H1 (cell line): ENCODE measurements at regions not wholly inside any gene's neighbourhood (a gene's known extent, or its start where the extent isn't known, plus 50 kb on each side); places are given as distances from the start of the nearest gene placed in this dataset.

Source experiments
- CTCF ChIA-PET: fragments of 300-600 bp; sonication (Branson Sonifier 250); formaldehyde crosslinking; loops from one replicate; lab custom pipeline; 2021; ENCODE audit not compliant: partially characterized antibody; lab: Charles Lee
- POLR2A ChIA-PET: fragments of 300-600 bp; sonication (Branson Sonifier 250); formaldehyde crosslinking; loops from one replicate; lab custom pipeline; 2021; ENCODE audit warnings: inconsistent platforms; ENCODE audit not compliant: partially characterized antibody; lab: Charles Lee
- DNase-seq, 2 experiments: peaks; one replicate each; pipeline versions ENCODE4 v3.0.0 to v3.0.0-alpha.2; 2010 to 2022; ENCODE audit warnings: low spot score in 2 of 2, low read depth in 1 of 2, mixed read lengths in 1 of 2
- FAIRE-seq: peaks from 2 replicates; lab custom pipeline; 2011; peaks lifted over from hg19 to GRCh38; lab: Jason Lieb, UNC
- H2AFZ ChIP-seq: 2 replicates; pipeline ENCODE4 v1.8.1; 2012; ENCODE audit warnings: low read length, inconsistent platforms
- H2AK5ac ChIP-seq: 2 replicates; pipeline ENCODE4 v1.6.1; 2013; ENCODE audit warnings: low read depth, low read length
- H2BK120ac ChIP-seq: replicated peaks from 2 replicates; pipeline ENCODE3; 2013; ENCODE audit warnings: low read depth, low read length, inconsistent platforms
- H2BK12ac ChIP-seq: 2 replicates; pipeline ENCODE4 v1.6.1; 2013; ENCODE audit warnings: low read depth, low read length
- H2BK15ac ChIP-seq: 2 replicates; pipeline ENCODE4 v1.6.1; 2013; ENCODE audit warnings: low read length
- H2BK20ac ChIP-seq: 2 replicates; pipeline ENCODE4 v1.6.1; 2013; ENCODE audit warnings: low read length
- H2BK5ac ChIP-seq: 2 replicates; pipeline ENCODE4 v1.6.1; 2013; ENCODE audit warnings: low read depth, low read length
- H3K14ac ChIP-seq: 2 replicates; pipeline ENCODE4 v1.6.1; 2013; ENCODE audit warnings: inconsistent platforms; ENCODE audit not compliant: insufficient read length
- H3K18ac ChIP-seq: 2 replicates; pipeline ENCODE4 v1.6.1; 2013; ENCODE audit warnings: low read length; ENCODE audit errors: extremely low read depth
- H3K23ac ChIP-seq: 2 replicates; pipeline ENCODE4 v1.6.1; 2013; ENCODE audit warnings: inconsistent platforms; ENCODE audit not compliant: insufficient read length
- H3K23me2 ChIP-seq: 2 replicates; pipeline ENCODE4 v1.6.1; 2013; ENCODE audit warnings: low read depth, low read length
- H3K27ac ChIP-seq: 2 replicates; pipeline ENCODE4 v1.6.1; 2011; ENCODE audit warnings: low read depth, low read length, inconsistent platforms
- H3K27me3 ChIP-seq, 4 experiments: replicated peaks in 1 of 4; 1 replicate in 1 of 4; 2 replicates in 3 of 4; pipeline versions ENCODE4 v1.6.1 to v1.8.1; 2011 to 2013; ENCODE audit warnings: low read length in 3 of 4, mild to moderate bottlenecking in 3 of 4, inconsistent platforms in 2 of 4, mixed read lengths in 2 of 4, moderate library complexity in 1 of 4; ENCODE audit not compliant: control insufficient read depth in 3 of 4, insufficient read depth in 3 of 4; ENCODE audit errors: extremely low read depth in 1 of 4
- H3K36me3 ChIP-seq, 4 experiments: 2 replicates each; pipeline versions ENCODE4 v1.6.1 to v1.8.1; 2011 to 2013; ENCODE audit warnings: mild to moderate bottlenecking in 4 of 4, low read length in 3 of 4, moderate library complexity in 2 of 4, control low read depth in 1 of 4, inconsistent platforms in 1 of 4; ENCODE audit not compliant: insufficient read depth in 4 of 4, control insufficient read depth in 2 of 4
- H3K4ac ChIP-seq: replicated peaks from 2 replicates; pipeline ENCODE3; 2013; ENCODE audit warnings: low read length, low read depth, mixed read lengths, inconsistent platforms; ENCODE audit not compliant: insufficient read length
- H3K4me1 ChIP-seq, 4 experiments: replicated peaks in 1 of 4; 1 replicate in 1 of 4; 2 replicates in 3 of 4; pipeline versions ENCODE4 v1.6.1 to v1.8.1; 2011 to 2013; ENCODE audit warnings: low read length in 3 of 4, inconsistent platforms in 2 of 4, mixed read lengths in 1 of 4; ENCODE audit not compliant: insufficient read depth in 4 of 4, control insufficient read depth in 3 of 4
- H3K4me2 ChIP-seq, 2 experiments: 2 replicates each; pipeline versions ENCODE4 v1.6.1 to v1.8.1; 2011 to 2013; ENCODE audit warnings: low read depth in 2 of 2, low read length in 2 of 2, control low read depth in 1 of 2, inconsistent platforms in 1 of 2, mild to moderate bottlenecking in 1 of 2; ENCODE audit not compliant: insufficient read depth in 1 of 2
- H3K4me3 ChIP-seq, 4 experiments: fragments of 200-600, 300-600 bp in 1 of 4; sonication (generic), shearing (Covaris generic), sonication (Bioruptor Twin) in 1 of 4; 2 replicates each; pipeline versions ENCODE4 v1.5.1 to v1.8.1; 2011 to 2016; ENCODE audit warnings: low read length in 4 of 4, low read depth in 3 of 4, control low read depth in 2 of 4, inconsistent platforms in 2 of 4, mild to moderate bottlenecking in 2 of 4, mixed read lengths in 1 of 4, moderate library complexity in 1 of 4; ENCODE audit not compliant: insufficient read depth in 2 of 4; ENCODE audit errors: extremely low read depth in 1 of 4
- H3K56ac ChIP-seq: replicated peaks from 2 replicates; pipeline ENCODE3; 2013; ENCODE audit warnings: low read depth, mild to moderate bottlenecking, mixed read lengths, low read length, inconsistent platforms; ENCODE audit not compliant: insufficient read length
- H3K79me1 ChIP-seq: 2 replicates; pipeline ENCODE4 v1.6.1; 2013; ENCODE audit warnings: low read depth, low read length, control low read depth
- H3K79me2 ChIP-seq, 2 experiments: 2 replicates each; pipeline versions ENCODE4 v1.6.1 to v1.8.1; 2012 to 2013; ENCODE audit warnings: low read length in 2 of 2, mild to moderate bottlenecking in 2 of 2, inconsistent platforms in 1 of 2; ENCODE audit not compliant: insufficient read depth in 2 of 2, control insufficient read depth in 1 of 2
- H3K9ac ChIP-seq, 4 experiments: replicated peaks in 1 of 4; 1 replicate in 1 of 4; 2 replicates in 3 of 4; pipeline versions ENCODE4 v1.6.1 to v1.8.1; 2011 to 2013; ENCODE audit warnings: low read depth in 3 of 4, low read length in 3 of 4, control low read depth in 2 of 4, mild to moderate bottlenecking in 2 of 4, moderate library complexity in 2 of 4, inconsistent platforms in 1 of 4; ENCODE audit errors: extremely low read depth in 1 of 4
- H3K9me3 ChIP-seq, 2 experiments: 2 replicates each; pipeline versions ENCODE4 v1.6.1 to v1.8.1; 2012 to 2013; ENCODE audit warnings: mild to moderate bottlenecking in 2 of 2, moderate library complexity in 2 of 2, control low read depth in 1 of 2, inconsistent platforms in 1 of 2, low read depth in 1 of 2, low read length in 1 of 2, mixed read lengths in 1 of 2; ENCODE audit not compliant: insufficient read depth in 2 of 2
- H4K20me1 ChIP-seq, 2 experiments: replicated peaks in 1 of 2; 2 replicates each; pipeline versions ENCODE3 to v1.8.1; 2011 to 2013; ENCODE audit warnings: inconsistent platforms in 2 of 2, low read length in 2 of 2, mild to moderate bottlenecking in 1 of 2; ENCODE audit not compliant: insufficient read depth in 2 of 2, control insufficient read depth in 1 of 2
- H4K5ac ChIP-seq: 2 replicates; pipeline ENCODE4 v1.6.1; 2013; ENCODE audit warnings: low read length, low read depth, mixed read lengths, inconsistent platforms; ENCODE audit not compliant: insufficient read length
- H4K8ac ChIP-seq: 2 replicates; pipeline ENCODE4 v1.8.0; 2013; ENCODE audit warnings: mild to moderate bottlenecking, moderate library complexity, low read length, inconsistent platforms; ENCODE audit not compliant: insufficient read depth; ENCODE audit errors: extremely low read depth
- H4K91ac ChIP-seq: replicated peaks from 2 replicates; pipeline ENCODE3; 2013; ENCODE audit warnings: low read length, mixed read lengths, inconsistent platforms; ENCODE audit not compliant: insufficient read length
- EP300 ChIP-seq, 2 experiments: IDR thresholded peaks; 1 replicate in 1 of 2; 2 replicates in 1 of 2; pipeline ENCODE4 v1.6.1; 2011 to 2012; ENCODE audit warnings: low read depth in 2 of 2, low read length in 2 of 2, mild to moderate bottlenecking in 2 of 2, borderline replicate concordance in 1 of 2, inconsistent platforms in 1 of 2, moderate library complexity in 1 of 2
- NANOG ChIP-seq: IDR thresholded peaks from 2 replicates; pipeline ENCODE4 v1.6.1; 2011; ENCODE audit warnings: low read length, low read depth, mild to moderate bottlenecking, inconsistent platforms; ENCODE audit not compliant: insufficient read depth, poor library complexity, severe bottlenecking
- WGBS, 2 experiments: shearing (Covaris generic) in 1 of 2; methylation state at CpG; one replicate each; pipeline versions ENCODE4 v1.1.6 to v1.1.7; 2013 to 2015; ENCODE audit warnings: low lambda C conversion rate in 2 of 2, mixed read lengths in 2 of 2, inconsistent platforms in 1 of 2, low coverage in 1 of 2, missing lambda C conversion rate in 1 of 2; ENCODE audit not compliant: insufficient replicate concordance in 2 of 2, insufficient coverage in 1 of 2, insufficient read length in 1 of 2; ENCODE audit errors: extremely low coverage in 1 of 2, missing lambda C conversion rate in 1 of 2; 5-methylcytosine and 5-hydroxymethylcytosine counted together

DNA sequence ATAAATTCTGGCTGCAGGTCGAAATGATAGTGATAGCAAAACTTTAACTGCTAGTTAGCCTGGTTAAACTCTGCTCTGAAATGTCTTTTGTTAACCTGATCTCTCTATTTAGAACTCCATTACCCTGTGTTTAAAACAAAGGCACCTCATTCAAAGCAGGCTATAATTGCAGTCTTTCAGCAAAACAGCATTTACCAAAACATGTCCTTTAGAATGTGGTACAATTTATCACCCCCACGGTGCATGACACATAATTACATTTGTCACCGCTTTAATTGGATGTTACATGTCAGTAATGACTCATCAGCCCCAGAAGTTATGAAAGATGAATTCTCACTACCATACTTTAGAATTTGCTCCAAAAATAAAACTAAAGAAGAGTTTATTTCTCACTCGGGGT lies 295.4 kb downstream of the TOX3 start:
- peak; percentile 19 for FAIRE-seq
- peak overlapping the region; percentile 9; the same call in 1 of the 2 replicates for H2AFZ ChIP-seq

More for the DNA sequence above, 295.4 kb downstream of the TOX3 start:
- ChIA-PET POLR2A (no interaction called here), CTCF (no interaction called here)
- TF ChIP-seq NANOG = no peak
- no peak for TF ChIP-seq EP300 (IDR thresholded peaks at IDR 0.05; ENCODE audit: borderline replicate concordance in 1 of 2, low read depth in 2 of 2, low read length in 2 of 2)
- H3K27ac ChIP-seq = 0 out of 2 replicates have a peak overlapping the region, but pooled peaks have one; percentile 38
- H3K4me3 ChIP-seq = peak overlapping the region in 1 of 4 experiments; percentile 13; a peak in 1 of 8 replicates
- no peaks in the 10 kb centered on the region for H3K79me1 ChIP-seq
- H4K8ac ChIP-seq = no peak overlapping the region
- no peak overlapping the region for H3K56ac ChIP-seq
- no peak overlapping the region for H4K91ac ChIP-seq
- no peak overlapping the region for H3K23ac ChIP-seq
- H2AK5ac ChIP-seq = no peak overlapping the region
- no peaks in the 10 kb centered on the region for H3K79me2 ChIP-seq
- H3K23me2 ChIP-seq = no peaks in the 10 kb centered on the region
- peak overlapping the region; percentile 32 to 42; a peak in 2 of 4 replicates for H3K4me2 ChIP-seq
- no peak for DNase-seq
- H2BK20ac ChIP-seq = peak overlapping the region; percentile 73; the same call in 1 of the 2 replicates
- no peak overlapping the region for H2BK15ac ChIP-seq
- no peaks in the 10 kb centered on the region for H4K20me1 ChIP-seq
- no peak overlapping the region for H2BK5ac ChIP-seq
- H3K14ac ChIP-seq = no peak overlapping the region
- peaks cover 0 to 6% of the 10 kb centered on the region in 2 experiments; a peak in 2 of 4 replicates for H3K9me3 ChIP-seq
- no peaks in the 10 kb centered on the region for H3K27me3 ChIP-seq
- H3K4ac ChIP-seq = no peak overlapping the region
- peaks cover 0 to 12% (median 7%) of the 10 kb centered on the region in 4 experiments; a peak in 3 of 7 replicates for H3K4me1 ChIP-seq
- peak overlapping the region; percentile 84 for H4K5ac ChIP-seq
- no peak overlapping the region for H2BK12ac ChIP-seq
- 43% methylated on average over 4 of the region's 4 CpGs; no CpG with 5 or more reads in 1 of the 2 experiments for WGBS, 2 experiments
- no peak overlapping the region for H3K18ac ChIP-seq
- H3K9ac ChIP-seq = no peak overlapping the region
- H3K36me3 ChIP-seq = no peaks in the 10 kb centered on the region
- no peak overlapping the region for H2BK120ac ChIP-seq
